Glomerular visceral epithelial cell (primary cell): ENCODE measurements at regions not wholly inside any gene's neighbourhood (a gene's known extent, or its start where the extent isn't known, plus 50 kb on each side); places are given as distances from the start of the nearest gene placed in this dataset.

Source experiments
- DNase-seq: peaks from one replicate; pipeline ENCODE4 v3.0.0-alpha.2; 2016; ENCODE audit errors: extremely low spot score

- DNase-seq: no peak
Observed at GRCh38 chr10:3412646-3413045, 240.1 kb upstream of the PITRM1 start.

GRCh38 chr10:3412071-3412582 is 239.5 kb upstream of the PITRM1 start:
- no peak for DNase-seq

- no peak for DNase-seq
Observed at GRCh38 chr10:3411044-3411443, 238.5 kb upstream of the PITRM1 start.

GRCh38 chr10:3409928-3410327 is 237.3 kb upstream of the PITRM1 start:
- DNase-seq: no peak

- no peak for DNase-seq
Observed at GRCh38 chr10:3408603-3409365, 236.2 kb upstream of the PITRM1 start.

DNA sequence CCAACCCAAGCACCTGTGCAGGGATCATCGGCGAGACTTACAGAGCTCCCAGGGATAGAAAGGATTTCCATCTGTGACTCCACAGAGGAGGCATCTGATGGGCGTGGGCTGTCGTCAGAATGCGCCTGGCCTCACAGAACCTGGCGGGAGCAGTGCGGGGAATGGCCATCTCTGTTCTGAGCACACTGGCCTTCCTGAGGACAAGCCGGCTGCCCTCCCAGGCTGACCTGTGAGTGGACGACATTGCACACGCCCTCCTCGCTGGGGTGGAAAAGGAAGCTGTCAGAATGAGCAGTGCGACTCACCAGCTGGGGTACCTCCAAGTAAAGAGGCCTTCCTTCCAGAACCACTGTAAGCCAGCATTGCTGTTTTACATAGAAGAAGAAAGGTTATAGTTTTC is 234.6 kb upstream of the PITRM1 start:
- no peak for DNase-seq

DNA sequence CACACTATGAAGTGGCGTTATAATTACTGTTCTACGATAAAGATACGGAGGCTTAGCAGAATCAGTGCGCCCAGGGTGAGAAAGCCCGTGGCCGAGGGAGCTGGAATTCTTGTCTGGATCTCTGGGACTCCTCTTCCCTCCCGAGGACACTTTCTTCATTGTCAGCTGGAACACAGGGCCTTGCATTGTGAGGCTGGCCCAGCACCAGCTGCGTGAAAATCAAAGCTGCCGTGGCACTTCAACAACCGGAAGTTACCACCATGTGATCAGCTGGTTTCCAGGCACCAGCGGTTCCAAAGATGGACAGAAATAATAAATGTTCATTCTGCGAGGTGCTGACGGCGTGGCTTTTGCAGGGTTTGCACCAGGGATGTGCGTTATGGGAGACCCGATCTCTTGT is 234.0 kb upstream of the PITRM1 start:
- DNase-seq: no peak

- DNase-seq: no peak
Observed at GRCh38 chr10:3404381-3404780, 231.8 kb upstream of the PITRM1 start.

DNA sequence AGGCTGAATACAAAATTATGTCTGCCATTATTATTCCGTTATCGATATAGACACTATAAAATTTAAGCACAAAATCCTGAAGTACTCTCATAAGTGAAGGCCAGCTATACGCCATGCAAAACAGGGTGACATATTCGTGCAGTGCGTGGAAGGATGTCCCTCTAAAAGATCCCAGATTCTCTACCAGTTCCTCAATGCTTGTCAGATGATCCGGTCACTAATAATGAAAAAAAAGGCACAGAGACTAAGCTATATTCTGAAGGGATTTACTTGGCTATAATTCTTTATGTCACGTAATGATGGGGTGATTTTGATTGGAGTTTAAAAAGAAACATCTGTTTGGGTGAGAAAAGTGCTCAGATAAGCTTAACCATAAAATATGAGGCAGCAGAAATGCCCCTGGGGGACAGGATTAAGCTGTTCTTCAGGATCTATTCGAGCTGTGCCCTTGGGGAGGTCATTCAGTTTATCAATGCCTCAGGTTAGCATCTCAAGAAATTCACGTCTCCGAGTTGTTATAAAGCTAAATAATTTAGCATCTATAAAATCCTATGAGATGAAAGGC is 229.7 kb upstream of the PITRM1 start:
- no peak for DNase-seq

- DNase-seq: peak; percentile 29
Observed at GRCh38 chr10:3401491-3401938, 228.9 kb upstream of the PITRM1 start.

DNA sequence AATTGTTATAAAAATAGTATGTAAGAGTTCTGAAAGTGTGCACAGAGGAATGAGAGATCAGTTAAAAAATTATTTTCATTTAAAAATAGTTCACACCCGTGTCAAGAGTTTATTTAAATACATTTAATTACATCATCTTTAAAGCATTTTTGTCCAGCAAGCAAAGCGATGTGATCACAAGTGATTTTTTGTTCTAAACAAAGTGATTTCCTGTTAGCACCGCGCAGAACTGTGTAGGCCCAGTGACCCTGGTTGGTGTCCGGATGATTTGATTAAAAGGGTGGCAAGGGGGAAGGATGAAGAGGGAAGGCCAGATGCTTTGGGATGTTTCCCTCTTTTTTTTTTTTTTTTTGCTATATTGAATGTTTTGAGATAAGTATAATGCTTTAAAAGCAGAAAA is 227.8 kb upstream of the PITRM1 start:
- DNase-seq: no peak

DNA sequence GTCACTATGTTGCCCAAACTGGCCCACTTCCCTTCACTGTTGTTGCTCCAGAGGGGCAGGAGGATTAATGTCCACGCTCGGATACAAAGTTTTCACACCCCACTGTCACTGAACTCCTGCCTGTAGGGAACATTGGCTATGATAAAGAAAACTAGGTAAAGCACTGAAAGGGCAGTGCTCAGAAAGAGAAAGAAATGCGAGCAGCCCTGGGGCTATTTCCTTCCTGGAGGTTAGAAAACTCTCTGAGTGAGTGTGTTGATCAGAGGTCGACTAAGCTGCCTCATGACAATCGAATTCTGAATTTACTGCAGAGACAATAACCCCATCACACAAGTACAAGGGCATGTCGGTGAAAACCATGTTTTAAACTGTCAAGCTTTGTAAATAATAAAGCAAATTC is 227.2 kb upstream of the PITRM1 start:
- DNase-seq: no peak

DNA sequence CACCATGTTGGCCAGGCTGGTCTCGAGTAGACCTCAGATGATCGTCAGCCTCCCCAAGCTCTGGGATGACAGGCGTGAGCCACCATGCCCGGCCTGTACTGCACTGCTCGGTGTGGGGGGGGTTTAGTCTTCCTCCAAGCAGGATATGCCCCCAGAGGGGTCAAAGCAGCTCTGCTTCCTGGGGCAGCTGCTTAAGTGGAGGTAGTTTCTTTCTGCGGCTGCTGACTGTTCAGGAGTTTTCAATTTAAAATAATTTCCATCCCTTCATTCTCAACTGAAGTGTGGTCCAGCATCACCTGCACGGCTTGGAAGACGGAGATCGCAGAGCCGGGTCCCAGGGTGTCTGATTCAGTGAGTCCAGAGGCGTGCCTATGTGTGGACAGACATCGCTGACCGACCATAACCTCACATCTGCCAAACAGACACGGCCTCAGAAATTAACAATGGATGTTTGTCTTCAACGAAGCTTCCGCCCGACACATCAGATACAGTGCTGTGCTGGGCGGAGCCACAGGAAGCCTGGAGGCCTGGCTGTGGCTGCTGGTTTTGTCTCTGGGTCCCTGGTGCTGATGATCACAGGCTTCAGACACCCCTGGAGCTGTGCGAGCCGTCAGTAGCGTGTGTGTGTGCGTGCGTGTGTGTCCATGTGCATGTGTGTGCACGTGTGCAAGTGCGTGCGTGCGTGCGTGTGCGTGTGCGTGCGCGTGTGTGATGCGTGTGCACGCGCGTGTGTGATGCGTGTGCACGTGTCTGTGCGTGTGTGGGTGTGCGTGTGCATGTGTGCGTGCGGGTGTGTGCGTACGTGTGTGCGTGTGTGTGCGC is 226.5 kb upstream of the PITRM1 start:
- no peak for DNase-seq

- no peak for DNase-seq
Observed at GRCh38 chr10:3397846-3398245, 225.3 kb upstream of the PITRM1 start.

DNA sequence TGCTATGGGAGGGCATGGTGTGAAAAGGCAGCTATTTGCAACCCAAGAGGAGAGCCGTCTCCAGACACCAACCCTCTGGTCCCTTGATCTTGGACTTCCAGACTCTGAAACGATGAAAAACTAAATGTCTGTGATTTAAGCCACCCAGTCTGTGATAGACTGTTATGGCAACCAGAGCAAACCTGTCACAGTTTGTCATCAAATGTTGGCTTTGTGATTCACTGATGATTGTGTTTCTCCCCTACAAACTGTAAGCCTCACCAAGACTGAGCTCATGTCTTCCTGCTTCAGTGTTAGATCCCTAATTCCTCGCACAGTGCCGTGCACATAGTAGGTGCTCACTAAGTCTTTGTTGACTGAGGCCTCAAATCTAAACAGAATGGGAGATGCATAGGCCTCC is 224.6 kb upstream of the PITRM1 start:
- no peak for DNase-seq

- no peak for DNase-seq
Observed at GRCh38 chr10:3396116-3396515, 223.5 kb upstream of the PITRM1 start.

GRCh38 chr10:3395458-3395861 is 222.9 kb upstream of the PITRM1 start:
- no peak for DNase-seq

DNA sequence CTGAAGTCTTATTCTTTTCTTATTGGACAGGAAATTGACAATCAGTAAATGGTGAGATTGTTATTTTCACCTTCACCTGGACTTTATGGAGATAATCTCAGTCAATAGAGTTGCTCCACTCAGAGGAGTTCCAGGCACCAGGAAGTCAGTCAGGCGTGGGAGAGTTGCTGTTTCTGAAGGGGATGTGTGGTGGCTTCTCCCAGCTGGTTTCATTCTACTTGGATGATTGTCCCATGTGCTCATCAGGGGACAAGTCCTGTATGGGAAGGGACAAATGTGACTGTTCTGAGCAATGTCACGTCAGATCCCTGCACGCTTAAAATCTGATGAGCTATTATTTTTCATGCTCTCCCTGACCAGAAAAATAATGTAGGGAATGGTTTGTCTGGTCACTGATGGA is 222.5 kb upstream of the PITRM1 start:
- DNase-seq: no peak

- peak; percentile 57 for DNase-seq
Observed at GRCh38 chr10:3393958-3394357, 221.4 kb upstream of the PITRM1 start.

DNA sequence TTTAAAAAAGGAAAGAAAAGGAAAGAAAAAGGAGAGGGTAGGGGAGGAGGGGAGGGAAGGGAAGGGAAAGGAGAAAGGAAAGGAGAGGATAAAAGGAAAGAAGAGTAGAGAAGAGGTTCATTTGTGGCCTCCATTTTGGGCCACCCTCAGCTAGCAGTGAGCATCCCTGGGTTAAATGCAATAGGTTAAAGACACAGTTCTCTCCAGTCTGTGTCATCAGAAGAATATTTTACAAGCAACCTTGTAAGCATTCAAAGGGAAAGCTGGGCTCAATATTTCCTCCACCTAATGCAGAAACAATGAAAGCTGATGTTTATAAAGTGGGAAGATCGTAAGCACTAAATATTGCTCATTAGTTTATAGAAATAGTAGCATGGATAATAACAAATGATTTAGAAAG is 219.1 kb upstream of the PITRM1 start:
- no peak for DNase-seq

GRCh38 chr10:3389130-3389529 is 216.5 kb upstream of the PITRM1 start:
- no peak for DNase-seq

- DNase-seq: no peak
Observed at GRCh38 chr10:3385487-3385886, 212.9 kb upstream of the PITRM1 start.

DNA sequence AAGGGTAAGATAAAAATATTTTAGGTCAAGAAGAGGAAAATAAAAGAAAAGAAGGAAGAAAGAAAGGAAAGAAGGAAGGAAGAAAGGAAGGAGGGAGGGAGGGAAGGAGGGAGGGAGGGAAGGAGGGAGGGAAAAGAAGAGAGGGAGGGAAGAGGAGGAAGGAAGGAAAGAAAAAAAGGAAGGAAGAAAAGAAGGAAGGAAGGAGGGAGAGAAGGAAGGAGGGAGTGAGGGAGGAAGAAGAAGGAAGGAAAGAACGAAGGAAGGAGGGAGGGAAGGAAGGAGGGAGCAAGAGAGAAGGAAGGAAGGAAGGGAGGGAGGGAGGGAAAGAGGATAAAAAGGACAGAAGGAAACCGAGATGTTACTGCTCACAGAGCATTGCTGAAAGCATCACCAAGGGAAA is 209.5 kb upstream of the PITRM1 start:
- no peak for DNase-seq
